ENCODE measurements at regions not wholly inside any gene's neighbourhood (a gene's known extent, or its start where the extent isn't known, plus 50 kb on each side); places are given as distances from the start of the nearest gene placed in this dataset.
A peak's percentile ranks its signal among the peaks of the same experiment; 100 is the strongest.

DNA sequence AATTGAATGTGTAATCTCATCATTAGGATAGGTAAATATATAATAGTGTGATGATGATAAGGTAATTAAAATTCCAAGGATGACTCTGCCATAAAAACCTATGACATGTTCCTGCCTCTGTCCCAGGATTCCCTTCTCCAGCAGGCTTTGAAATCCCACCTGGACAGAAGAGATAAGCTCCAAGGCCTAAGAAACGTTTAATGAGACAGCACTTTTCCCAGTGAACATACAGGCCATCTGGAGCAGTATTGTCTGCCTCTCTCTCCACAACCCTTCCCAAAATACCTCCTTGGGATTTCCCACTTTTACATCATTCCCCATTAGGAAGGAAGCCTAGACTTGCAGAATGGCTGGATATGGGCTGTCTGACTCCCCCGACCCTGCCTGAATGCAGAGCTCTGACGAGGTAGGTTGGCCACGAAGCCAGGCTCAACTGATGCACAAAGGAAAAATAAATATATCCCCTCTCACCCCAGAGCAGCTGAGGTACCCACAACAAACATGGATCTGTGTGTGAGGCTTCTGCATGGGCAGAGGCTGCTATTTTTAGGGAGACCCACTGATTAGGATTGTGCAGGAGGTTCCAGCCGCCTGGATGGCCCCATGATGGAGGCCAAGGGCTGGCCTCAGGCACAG, 71.0 kb downstream of the TMPRSS5 start:
- H3K27ac ChIP-seq, result no peak overlapping the region
- no peaks in the 10 kb centered on the region for H3K27me3 ChIP-seq (replicated peaks; ENCODE audit: insufficient read depth)
- H3K4me3 ChIP-seq, result no peak overlapping the region
- no peaks in the 10 kb centered on the region for H3K36me3 ChIP-seq
- H3K9me3 ChIP-seq, result no peaks in the 10 kb centered on the region
- TF ChIP-seq, protein P1, sequence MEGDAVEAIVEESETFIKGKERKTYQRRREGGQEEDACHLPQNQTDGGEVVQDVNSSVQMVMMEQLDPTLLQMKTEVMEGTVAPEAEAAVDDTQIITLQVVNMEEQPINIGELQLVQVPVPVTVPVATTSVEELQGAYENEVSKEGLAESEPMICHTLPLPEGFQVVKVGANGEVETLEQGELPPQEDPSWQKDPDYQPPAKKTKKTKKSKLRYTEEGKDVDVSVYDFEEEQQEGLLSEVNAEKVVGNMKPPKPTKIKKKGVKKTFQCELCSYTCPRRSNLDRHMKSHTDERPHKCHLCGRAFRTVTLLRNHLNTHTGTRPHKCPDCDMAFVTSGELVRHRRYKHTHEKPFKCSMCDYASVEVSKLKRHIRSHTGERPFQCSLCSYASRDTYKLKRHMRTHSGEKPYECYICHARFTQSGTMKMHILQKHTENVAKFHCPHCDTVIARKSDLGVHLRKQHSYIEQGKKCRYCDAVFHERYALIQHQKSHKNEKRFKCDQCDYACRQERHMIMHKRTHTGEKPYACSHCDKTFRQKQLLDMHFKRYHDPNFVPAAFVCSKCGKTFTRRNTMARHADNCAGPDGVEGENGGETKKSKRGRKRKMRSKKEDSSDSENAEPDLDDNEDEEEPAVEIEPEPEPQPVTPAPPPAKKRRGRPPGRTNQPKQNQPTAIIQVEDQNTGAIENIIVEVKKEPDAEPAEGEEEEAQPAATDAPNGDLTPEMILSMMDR (IDR thresholded peaks at IDR 0.05), result no peak
- peaks cover 5 to 26% of the 10 kb centered on the region in 2 donors for H3K4me1 ChIP-seq (ENCODE audit: control insufficient read depth in 1 of 2, low read depth in 2 of 2)
- ATAC-seq (ENCODE audit: insufficient number of reproducible peaks, low FRiP score, low read depth) (no peak), DNase-seq (ENCODE audit: low spot score) (no peak)

DNA sequence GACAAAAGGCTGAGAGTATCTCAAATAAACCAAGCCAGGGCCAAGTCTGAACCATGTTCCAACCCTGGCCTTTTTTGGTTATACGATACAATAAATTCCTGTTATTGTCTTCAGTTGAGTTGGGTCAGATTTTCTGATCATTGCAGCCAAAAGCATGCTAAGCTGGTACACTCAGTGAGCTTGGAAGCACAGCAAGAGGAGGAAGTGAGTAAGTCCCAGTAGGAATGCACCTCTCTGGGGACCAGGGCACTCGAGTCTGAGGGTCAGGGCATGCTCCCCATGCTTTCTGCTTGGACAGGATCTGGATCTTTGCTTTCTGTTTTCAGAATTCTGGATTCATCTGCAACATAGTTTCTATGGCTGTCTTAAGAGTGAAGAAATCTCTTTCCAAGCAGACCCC, 73.1 kb downstream of the TMPRSS5 start:
- ATAC-seq (ENCODE audit: insufficient number of reproducible peaks, low FRiP score, low read depth) (peak; percentile 91), DNase-seq (ENCODE audit: low spot score) (peak; percentile 13)
- H3K27me3 ChIP-seq (replicated peaks; ENCODE audit: insufficient read depth), result no peaks in the 10 kb centered on the region
- H3K9me3 ChIP-seq, result no peaks in the 10 kb centered on the region
- no peaks in the 10 kb centered on the region for H3K36me3 ChIP-seq
- TF ChIP-seq, protein P1 (IDR thresholded peaks at IDR 0.05), result no peak
- peaks cover 5 to 26% of the 10 kb centered on the region in 2 donors for H3K4me1 ChIP-seq (ENCODE audit: control insufficient read depth in 1 of 2, low read depth in 2 of 2)
- H3K4me3 ChIP-seq, result no peak overlapping the region
- H3K27ac ChIP-seq, result peak overlapping the region; percentile 89 to 94

DNA sequence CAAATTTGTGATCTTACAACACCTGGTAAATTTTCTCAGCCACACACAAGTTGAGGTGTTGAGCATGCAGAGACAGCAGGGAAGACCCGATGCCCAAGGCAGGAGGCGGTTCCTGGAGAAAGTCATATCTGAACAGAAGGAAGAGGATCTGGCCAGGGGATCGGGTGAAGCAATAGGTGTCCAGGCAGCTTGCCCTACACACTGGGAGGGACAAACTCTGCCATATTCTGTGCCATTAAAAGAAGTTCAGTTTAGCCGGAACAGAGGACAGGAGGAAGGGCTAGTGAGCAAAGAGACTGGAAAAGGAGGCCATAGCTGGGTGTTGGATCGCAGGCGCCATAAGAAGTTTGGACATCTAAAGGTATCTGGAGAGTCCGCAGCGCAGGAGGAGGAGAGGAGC, 76.5 kb downstream of the TMPRSS5 start:
- Histone ChIP-seq H3K4me3 (no peak overlapping the region), H3K9me3 (no peaks in the 10 kb centered on the region), H3K36me3 (no peaks in the 10 kb centered on the region), H3K27me3 (replicated peaks; ENCODE audit: insufficient read depth) (no peaks in the 10 kb centered on the region), H3K27ac (no peak overlapping the region), H3K4me1 (ENCODE audit: control insufficient read depth in 1 of 2, low read depth in 2 of 2) (peaks cover 5 to 26% of the 10 kb centered on the region in 2 donors)
- ATAC-seq (ENCODE audit: insufficient number of reproducible peaks, low FRiP score, low read depth) (no peak), DNase-seq (ENCODE audit: low spot score) (no peak)
- TF ChIP-seq, protein P1 (IDR thresholded peaks at IDR 0.05), result no peak

DNA sequence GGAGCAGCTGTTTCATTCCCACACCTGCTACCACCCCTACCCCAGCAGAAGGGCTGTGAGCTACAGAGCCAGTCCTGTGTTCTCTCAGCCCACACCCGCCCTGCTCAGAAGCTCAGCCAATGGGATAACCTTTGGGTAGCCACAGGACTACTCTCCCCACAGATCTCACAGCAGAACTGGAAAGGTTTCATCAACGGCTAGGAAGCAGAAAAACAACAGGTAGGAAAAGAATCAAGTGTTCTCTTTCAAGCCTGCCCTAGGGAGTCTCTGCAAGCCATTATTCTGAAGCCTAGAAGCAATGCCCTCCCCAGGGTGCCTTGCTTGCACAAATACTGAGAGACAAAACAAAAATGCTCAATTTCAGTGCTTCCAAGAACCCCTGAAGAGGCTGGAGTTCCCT, 77.2 kb downstream of the TMPRSS5 start:
- TF ChIP-seq, protein P1 (IDR thresholded peaks at IDR 0.05), result no peak
- no peak for ATAC-seq (ENCODE audit: insufficient number of reproducible peaks, low FRiP score, low read depth)

DNA sequence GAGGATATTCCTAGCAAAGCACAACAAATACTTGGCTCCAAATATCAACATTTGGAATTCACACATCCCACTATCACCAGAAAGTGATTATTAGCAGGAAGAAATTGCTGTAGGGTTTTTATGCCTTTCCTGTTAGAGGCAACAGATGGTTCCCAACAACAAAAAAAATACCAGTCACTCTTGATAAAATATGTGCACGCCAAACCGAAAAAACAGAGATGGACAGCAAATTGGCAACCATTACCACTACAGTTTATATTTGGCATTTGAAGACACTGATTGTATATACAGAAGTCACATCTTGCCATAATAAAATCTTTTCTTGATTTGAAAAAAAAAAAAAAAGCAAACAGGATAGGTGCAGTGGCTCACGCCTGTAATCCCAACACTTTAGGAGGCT, 78.2 kb downstream of the TMPRSS5 start:
- H3K9me3 ChIP-seq, result no peaks in the 10 kb centered on the region
- no peak overlapping the region for H3K4me3 ChIP-seq
- peaks cover 5 to 16% of the 10 kb centered on the region in 2 donors for H3K4me1 ChIP-seq (ENCODE audit: control insufficient read depth in 1 of 2, low read depth in 2 of 2)
- ATAC-seq (ENCODE audit: insufficient number of reproducible peaks, low FRiP score, low read depth) (no peak), DNase-seq (ENCODE audit: low spot score) (no peak)
- H3K36me3 ChIP-seq, result no peaks in the 10 kb centered on the region
- no peaks in the 10 kb centered on the region for H3K27me3 ChIP-seq (replicated peaks; ENCODE audit: insufficient read depth)
- TF ChIP-seq, protein P1 (IDR thresholded peaks at IDR 0.05), result no peak
- no peak overlapping the region for H3K27ac ChIP-seq

More for the DNA sequence above, 77.2 kb downstream of the TMPRSS5 start:
- no peaks in the 10 kb centered on the region for H3K36me3 ChIP-seq
- no peak overlapping the region for H3K27ac ChIP-seq
- peaks cover 5 to 25% of the 10 kb centered on the region in 2 donors for H3K4me1 ChIP-seq (ENCODE audit: control insufficient read depth in 1 of 2, low read depth in 2 of 2)
- DNase-seq (ENCODE audit: low spot score), result no peak
- H3K27me3 ChIP-seq (replicated peaks; ENCODE audit: insufficient read depth), result no peaks in the 10 kb centered on the region
- no peak overlapping the region for H3K4me3 ChIP-seq
- H3K9me3 ChIP-seq, result no peaks in the 10 kb centered on the region
